H1 (cell line): ENCODE measurements at regions not wholly inside any gene's neighbourhood (a gene's known extent, or its start where the extent isn't known, plus 50 kb on each side); places are given as distances from the start of the nearest gene placed in this dataset.

Source experiments
- KDM4A ChIP-seq: IDR thresholded peaks from one replicate; pipeline ENCODE4 v1.7.1; 2012; ENCODE audit warnings: low read depth, mild to moderate bottlenecking, moderate library complexity, low read length, inconsistent platforms; ENCODE audit not compliant: severe bottlenecking
- NRF1 ChIP-seq: IDR thresholded peaks from 2 replicates; pipeline ENCODE4 v1.6.1; 2011; ENCODE audit warnings: mild to moderate bottlenecking, low read depth, low read length, improper control_type of control experiment
- RXRA ChIP-seq: IDR thresholded peaks from 2 replicates; pipeline ENCODE4 v1.6.1; 2011; ENCODE audit warnings: low read depth, mild to moderate bottlenecking, low read length, moderate library complexity; ENCODE audit not compliant: insufficient read depth
- TF ChIP-seq, protein P1 (sequence below): fragments of 300-600 bp; sonication (generic); IDR thresholded peaks from 2 replicates; pipeline ENCODE4 v1.7.1; 2012; ENCODE audit warnings: low read length, moderate library complexity, mild to moderate bottlenecking, inconsistent platforms; ENCODE audit not compliant: insufficient replicate concordance

GRCh38 chr16:54400261-54400660, 113.7 kb upstream of the IRX3 start (continued):
- TF ChIP-seq, protein P1, sequence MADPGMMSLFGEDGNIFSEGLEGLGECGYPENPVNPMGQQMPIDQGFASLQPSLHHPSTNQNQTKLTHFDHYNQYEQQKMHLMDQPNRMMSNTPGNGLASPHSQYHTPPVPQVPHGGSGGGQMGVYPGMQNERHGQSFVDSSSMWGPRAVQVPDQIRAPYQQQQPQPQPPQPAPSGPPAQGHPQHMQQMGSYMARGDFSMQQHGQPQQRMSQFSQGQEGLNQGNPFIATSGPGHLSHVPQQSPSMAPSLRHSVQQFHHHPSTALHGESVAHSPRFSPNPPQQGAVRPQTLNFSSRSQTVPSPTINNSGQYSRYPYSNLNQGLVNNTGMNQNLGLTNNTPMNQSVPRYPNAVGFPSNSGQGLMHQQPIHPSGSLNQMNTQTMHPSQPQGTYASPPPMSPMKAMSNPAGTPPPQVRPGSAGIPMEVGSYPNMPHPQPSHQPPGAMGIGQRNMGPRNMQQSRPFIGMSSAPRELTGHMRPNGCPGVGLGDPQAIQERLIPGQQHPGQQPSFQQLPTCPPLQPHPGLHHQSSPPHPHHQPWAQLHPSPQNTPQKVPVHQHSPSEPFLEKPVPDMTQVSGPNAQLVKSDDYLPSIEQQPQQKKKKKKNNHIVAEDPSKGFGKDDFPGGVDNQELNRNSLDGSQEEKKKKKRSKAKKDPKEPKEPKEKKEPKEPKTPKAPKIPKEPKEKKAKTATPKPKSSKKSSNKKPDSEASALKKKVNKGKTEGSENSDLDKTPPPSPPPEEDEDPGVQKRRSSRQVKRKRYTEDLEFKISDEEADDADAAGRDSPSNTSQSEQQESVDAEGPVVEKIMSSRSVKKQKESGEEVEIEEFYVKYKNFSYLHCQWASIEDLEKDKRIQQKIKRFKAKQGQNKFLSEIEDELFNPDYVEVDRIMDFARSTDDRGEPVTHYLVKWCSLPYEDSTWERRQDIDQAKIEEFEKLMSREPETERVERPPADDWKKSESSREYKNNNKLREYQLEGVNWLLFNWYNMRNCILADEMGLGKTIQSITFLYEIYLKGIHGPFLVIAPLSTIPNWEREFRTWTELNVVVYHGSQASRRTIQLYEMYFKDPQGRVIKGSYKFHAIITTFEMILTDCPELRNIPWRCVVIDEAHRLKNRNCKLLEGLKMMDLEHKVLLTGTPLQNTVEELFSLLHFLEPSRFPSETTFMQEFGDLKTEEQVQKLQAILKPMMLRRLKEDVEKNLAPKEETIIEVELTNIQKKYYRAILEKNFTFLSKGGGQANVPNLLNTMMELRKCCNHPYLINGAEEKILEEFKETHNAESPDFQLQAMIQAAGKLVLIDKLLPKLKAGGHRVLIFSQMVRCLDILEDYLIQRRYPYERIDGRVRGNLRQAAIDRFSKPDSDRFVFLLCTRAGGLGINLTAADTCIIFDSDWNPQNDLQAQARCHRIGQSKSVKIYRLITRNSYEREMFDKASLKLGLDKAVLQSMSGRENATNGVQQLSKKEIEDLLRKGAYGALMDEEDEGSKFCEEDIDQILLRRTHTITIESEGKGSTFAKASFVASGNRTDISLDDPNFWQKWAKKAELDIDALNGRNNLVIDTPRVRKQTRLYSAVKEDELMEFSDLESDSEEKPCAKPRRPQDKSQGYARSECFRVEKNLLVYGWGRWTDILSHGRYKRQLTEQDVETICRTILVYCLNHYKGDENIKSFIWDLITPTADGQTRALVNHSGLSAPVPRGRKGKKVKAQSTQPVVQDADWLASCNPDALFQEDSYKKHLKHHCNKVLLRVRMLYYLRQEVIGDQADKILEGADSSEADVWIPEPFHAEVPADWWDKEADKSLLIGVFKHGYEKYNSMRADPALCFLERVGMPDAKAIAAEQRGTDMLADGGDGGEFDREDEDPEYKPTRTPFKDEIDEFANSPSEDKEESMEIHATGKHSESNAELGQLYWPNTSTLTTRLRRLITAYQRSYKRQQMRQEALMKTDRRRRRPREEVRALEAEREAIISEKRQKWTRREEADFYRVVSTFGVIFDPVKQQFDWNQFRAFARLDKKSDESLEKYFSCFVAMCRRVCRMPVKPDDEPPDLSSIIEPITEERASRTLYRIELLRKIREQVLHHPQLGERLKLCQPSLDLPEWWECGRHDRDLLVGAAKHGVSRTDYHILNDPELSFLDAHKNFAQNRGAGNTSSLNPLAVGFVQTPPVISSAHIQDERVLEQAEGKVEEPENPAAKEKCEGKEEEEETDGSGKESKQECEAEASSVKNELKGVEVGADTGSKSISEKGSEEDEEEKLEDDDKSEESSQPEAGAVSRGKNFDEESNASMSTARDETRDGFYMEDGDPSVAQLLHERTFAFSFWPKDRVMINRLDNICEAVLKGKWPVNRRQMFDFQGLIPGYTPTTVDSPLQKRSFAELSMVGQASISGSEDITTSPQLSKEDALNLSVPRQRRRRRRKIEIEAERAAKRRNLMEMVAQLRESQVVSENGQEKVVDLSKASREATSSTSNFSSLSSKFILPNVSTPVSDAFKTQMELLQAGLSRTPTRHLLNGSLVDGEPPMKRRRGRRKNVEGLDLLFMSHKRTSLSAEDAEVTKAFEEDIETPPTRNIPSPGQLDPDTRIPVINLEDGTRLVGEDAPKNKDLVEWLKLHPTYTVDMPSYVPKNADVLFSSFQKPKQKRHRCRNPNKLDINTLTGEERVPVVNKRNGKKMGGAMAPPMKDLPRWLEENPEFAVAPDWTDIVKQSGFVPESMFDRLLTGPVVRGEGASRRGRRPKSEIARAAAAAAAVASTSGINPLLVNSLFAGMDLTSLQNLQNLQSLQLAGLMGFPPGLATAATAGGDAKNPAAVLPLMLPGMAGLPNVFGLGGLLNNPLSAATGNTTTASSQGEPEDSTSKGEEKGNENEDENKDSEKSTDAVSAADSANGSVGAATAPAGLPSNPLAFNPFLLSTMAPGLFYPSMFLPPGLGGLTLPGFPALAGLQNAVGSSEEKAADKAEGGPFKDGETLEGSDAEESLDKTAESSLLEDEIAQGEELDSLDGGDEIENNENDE, result no peak
- TF ChIP-seq RXRA (no peak), NRF1 (no peak), KDM4A (no peak)
- TF ChIP-seq, all 59 proteins: peak for 0
